AG09319 (cell line): ENCODE measurements at regions not wholly inside any gene's neighbourhood (a gene's known extent, or its start where the extent isn't known, plus 50 kb on each side); places are given as distances from the start of the nearest gene placed in this dataset.

Experiments
- DNase-seq: peaks from one replicate; pipeline ENCODE4 v3.0.0-alpha.2; 2010; ENCODE audit warnings: low read depth; ENCODE audit errors: extremely low read depth
- TF ChIP-seq, protein P1 (sequence below): IDR thresholded peaks from 2 replicates; pipeline ENCODE4 v1.5.1; 2011; ENCODE audit warnings: low read depth, mild to moderate bottlenecking, inconsistent platforms, low read length, moderate library complexity

DNA sequence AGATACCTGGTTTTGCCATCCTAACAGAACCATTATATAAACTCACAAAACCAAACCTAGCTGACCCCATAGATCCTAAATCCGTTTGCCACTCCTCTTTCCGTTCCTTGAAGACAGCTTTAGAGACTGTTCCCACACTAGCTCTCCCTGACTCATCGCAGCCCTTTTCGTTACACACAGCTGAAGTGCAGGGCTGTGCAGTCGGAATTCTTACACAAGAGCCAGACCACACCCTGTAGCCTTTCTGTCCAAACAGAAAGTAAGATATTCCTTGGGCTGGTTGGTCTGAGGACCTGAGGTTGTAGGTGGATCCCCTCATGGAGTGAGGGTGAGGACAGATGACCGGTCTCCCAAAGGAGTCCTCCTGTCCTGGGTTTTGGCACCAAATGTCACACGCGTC lies 56.7 kb upstream of the NAA35 start:
- DNase-seq, result no peak
- TF ChIP-seq, protein P1, sequence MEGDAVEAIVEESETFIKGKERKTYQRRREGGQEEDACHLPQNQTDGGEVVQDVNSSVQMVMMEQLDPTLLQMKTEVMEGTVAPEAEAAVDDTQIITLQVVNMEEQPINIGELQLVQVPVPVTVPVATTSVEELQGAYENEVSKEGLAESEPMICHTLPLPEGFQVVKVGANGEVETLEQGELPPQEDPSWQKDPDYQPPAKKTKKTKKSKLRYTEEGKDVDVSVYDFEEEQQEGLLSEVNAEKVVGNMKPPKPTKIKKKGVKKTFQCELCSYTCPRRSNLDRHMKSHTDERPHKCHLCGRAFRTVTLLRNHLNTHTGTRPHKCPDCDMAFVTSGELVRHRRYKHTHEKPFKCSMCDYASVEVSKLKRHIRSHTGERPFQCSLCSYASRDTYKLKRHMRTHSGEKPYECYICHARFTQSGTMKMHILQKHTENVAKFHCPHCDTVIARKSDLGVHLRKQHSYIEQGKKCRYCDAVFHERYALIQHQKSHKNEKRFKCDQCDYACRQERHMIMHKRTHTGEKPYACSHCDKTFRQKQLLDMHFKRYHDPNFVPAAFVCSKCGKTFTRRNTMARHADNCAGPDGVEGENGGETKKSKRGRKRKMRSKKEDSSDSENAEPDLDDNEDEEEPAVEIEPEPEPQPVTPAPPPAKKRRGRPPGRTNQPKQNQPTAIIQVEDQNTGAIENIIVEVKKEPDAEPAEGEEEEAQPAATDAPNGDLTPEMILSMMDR, result no peak

DNA sequence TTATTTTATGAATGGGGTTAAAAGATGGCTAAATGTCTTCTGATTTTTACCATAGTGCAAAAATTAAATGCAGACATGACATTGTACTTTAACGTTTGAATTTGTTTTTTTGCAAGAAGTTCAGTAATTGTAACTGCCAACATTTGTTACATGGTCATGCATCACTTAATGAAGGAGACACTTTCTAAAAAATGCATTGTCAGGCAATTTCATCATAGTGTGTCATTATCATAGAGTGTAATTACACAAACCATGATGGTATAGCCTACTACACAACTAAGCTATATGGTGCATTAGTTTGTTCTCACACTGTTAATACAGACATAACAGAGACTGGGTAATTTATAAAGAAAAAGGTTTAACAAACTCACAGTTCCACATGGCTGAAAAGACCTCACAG lies 50.0 kb upstream of the NAA35 start:
- TF ChIP-seq, protein P1, result no peak
- DNase-seq, result no peak
